ENCODE measurements at regions not wholly inside any gene's neighbourhood (a gene's known extent, or its start where the extent isn't known, plus 50 kb on each side); places are given as distances from the start of the nearest gene placed in this dataset.

GRCh38 chr1:171418546-171418945, 66.8 kb upstream of the PRRC2C start:
- TF ChIP-seq BACH2 (CRISPR knock-in tag; IDR thresholded peaks at IDR 0.05; ENCODE audit: borderline replicate concordance) (no peak), ZFP3 (CRISPR knock-in tag; IDR thresholded peaks at IDR 0.05) (no peak), CSDC2 (CRISPR knock-in tag; IDR thresholded peaks at IDR 0.05) (no peak)
- ATAC-seq, result no peak

DNA sequence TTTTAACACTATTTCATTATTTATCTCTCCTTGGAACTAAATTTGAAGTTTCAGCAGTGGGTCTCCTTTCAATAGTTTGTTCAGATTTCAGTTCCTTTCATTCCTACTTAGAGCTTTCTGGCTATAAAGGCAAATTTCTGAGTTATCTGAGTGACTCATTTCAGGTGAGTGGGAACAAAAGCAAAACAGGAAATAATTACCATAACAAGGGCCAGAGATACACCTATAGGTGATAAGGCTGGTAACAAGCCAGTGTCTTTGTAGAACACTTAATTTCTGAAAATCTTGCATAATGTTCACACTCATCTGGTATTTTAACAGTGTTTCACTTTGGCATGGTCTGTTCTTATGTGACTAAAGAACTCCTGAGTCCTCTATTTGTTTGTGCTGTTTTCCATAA, 64.5 kb upstream of the PRRC2C start:
- TF ChIP-seq, protein P1, sequence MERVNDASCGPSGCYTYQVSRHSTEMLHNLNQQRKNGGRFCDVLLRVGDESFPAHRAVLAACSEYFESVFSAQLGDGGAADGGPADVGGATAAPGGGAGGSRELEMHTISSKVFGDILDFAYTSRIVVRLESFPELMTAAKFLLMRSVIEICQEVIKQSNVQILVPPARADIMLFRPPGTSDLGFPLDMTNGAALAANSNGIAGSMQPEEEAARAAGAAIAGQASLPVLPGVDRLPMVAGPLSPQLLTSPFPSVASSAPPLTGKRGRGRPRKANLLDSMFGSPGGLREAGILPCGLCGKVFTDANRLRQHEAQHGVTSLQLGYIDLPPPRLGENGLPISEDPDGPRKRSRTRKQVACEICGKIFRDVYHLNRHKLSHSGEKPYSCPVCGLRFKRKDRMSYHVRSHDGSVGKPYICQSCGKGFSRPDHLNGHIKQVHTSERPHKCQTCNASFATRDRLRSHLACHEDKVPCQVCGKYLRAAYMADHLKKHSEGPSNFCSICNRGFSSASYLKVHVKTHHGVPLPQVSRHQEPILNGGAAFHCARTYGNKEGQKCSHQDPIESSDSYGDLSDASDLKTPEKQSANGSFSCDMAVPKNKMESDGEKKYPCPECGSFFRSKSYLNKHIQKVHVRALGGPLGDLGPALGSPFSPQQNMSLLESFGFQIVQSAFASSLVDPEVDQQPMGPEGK (CRISPR knock-in tag; IDR thresholded peaks at IDR 0.05; ENCODE audit: borderline replicate concordance), result no peak
- TF ChIP-seq, protein P2, sequence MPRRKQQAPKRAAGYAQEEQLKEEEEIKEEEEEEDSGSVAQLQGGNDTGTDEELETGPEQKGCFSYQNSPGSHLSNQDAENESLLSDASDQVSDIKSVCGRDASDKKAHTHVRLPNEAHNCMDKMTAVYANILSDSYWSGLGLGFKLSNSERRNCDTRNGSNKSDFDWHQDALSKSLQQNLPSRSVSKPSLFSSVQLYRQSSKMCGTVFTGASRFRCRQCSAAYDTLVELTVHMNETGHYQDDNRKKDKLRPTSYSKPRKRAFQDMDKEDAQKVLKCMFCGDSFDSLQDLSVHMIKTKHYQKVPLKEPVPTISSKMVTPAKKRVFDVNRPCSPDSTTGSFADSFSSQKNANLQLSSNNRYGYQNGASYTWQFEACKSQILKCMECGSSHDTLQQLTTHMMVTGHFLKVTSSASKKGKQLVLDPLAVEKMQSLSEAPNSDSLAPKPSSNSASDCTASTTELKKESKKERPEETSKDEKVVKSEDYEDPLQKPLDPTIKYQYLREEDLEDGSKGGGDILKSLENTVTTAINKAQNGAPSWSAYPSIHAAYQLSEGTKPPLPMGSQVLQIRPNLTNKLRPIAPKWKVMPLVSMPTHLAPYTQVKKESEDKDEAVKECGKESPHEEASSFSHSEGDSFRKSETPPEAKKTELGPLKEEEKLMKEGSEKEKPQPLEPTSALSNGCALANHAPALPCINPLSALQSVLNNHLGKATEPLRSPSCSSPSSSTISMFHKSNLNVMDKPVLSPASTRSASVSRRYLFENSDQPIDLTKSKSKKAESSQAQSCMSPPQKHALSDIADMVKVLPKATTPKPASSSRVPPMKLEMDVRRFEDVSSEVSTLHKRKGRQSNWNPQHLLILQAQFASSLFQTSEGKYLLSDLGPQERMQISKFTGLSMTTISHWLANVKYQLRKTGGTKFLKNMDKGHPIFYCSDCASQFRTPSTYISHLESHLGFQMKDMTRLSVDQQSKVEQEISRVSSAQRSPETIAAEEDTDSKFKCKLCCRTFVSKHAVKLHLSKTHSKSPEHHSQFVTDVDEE (CRISPR knock-in tag; IDR thresholded peaks at IDR 0.05), result no peak
- no peak for TF ChIP-seq CREB5 (CRISPR knock-in tag; IDR thresholded peaks at IDR 0.05; ENCODE audit: low read depth)
- TF ChIP-seq ZNF70 (CRISPR knock-in tag; IDR thresholded peaks at IDR 0.05), result no peak
- no peak for TF ChIP-seq OSR1 (CRISPR knock-in tag; IDR thresholded peaks at IDR 0.05)
- TF ChIP-seq ESRRG (CRISPR knock-in tag; IDR thresholded peaks at IDR 0.05), result no peak
- no peak for TF ChIP-seq ZNF8 (CRISPR knock-in tag; IDR thresholded peaks at IDR 0.05)
- TF ChIP-seq, protein P3, sequence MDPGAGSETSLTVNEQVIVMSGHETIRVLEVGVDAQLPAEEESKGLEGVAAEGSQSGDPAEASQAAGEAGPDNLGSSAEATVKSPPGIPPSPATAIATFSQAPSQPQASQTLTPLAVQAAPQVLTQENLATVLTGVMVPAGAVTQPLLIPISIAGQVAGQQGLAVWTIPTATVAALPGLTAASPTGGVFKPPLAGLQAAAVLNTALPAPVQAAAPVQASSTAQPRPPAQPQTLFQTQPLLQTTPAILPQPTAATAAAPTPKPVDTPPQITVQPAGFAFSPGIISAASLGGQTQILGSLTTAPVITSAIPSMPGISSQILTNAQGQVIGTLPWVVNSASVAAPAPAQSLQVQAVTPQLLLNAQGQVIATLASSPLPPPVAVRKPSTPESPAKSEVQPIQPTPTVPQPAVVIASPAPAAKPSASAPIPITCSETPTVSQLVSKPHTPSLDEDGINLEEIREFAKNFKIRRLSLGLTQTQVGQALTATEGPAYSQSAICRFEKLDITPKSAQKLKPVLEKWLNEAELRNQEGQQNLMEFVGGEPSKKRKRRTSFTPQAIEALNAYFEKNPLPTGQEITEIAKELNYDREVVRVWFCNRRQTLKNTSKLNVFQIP (CRISPR knock-in tag; IDR thresholded peaks at IDR 0.05; ENCODE audit: borderline replicate concordance, low read depth), result no peak
- no peak for TF ChIP-seq BACH2 (CRISPR knock-in tag; IDR thresholded peaks at IDR 0.05; ENCODE audit: borderline replicate concordance)
- TF ChIP-seq ISL1 (CRISPR knock-in tag; IDR thresholded peaks at IDR 0.05), result no peak
- no peak for TF ChIP-seq ZNF565 (CRISPR knock-in tag; conservative IDR thresholded peaks at IDR 0.05; ENCODE audit: low read depth)
- TF ChIP-seq ARNTL (CRISPR knock-in tag; IDR thresholded peaks at IDR 0.05; ENCODE audit: borderline replicate concordance, low read depth), result no peak
- no peak for ATAC-seq

GRCh38 chr1:171421413-171422020, 63.8 kb upstream of the PRRC2C start:
- no peak; the same call in 2 of the 3 replicates for ATAC-seq
- TF ChIP-seq PPARA (CRISPR knock-in tag; IDR thresholded peaks at IDR 0.05; ENCODE audit: borderline replicate concordance), result no peak
- no peak for TF ChIP-seq CSDC2 (CRISPR knock-in tag; IDR thresholded peaks at IDR 0.05)
- TF ChIP-seq GLIS3 (CRISPR knock-in tag; IDR thresholded peaks at IDR 0.05), result no peak
- TF ChIP-seq ARNTL (CRISPR knock-in tag; IDR thresholded peaks at IDR 0.05; ENCODE audit: borderline replicate concordance, low read depth), result no peak
- no peak for TF ChIP-seq ZNF8 (CRISPR knock-in tag; IDR thresholded peaks at IDR 0.05)
- TF ChIP-seq RARB (CRISPR knock-in tag; IDR thresholded peaks at IDR 0.05), result no peak
- no peak for TF ChIP-seq ZC3H10 (CRISPR knock-in tag; IDR thresholded peaks at IDR 0.05)
- no peak for TF ChIP-seq ISL1 (CRISPR knock-in tag; IDR thresholded peaks at IDR 0.05)
- TF ChIP-seq, protein P3 (CRISPR knock-in tag; IDR thresholded peaks at IDR 0.05; ENCODE audit: borderline replicate concordance, low read depth), result no peak
- no peak for TF ChIP-seq ESRRG (CRISPR knock-in tag; IDR thresholded peaks at IDR 0.05)
- TF ChIP-seq BACH2 (CRISPR knock-in tag; IDR thresholded peaks at IDR 0.05; ENCODE audit: borderline replicate concordance), result no peak
- TF ChIP-seq SNAI2 (CRISPR knock-in tag; IDR thresholded peaks at IDR 0.05), result no peak
- TF ChIP-seq TOX (CRISPR knock-in tag; IDR thresholded peaks at IDR 0.05; ENCODE audit: borderline replicate concordance), result no peak
- no peak for TF ChIP-seq ZNF70 (CRISPR knock-in tag; IDR thresholded peaks at IDR 0.05)
- TF ChIP-seq, protein P2 (CRISPR knock-in tag; IDR thresholded peaks at IDR 0.05), result no peak
- TF ChIP-seq, protein P1 (CRISPR knock-in tag; IDR thresholded peaks at IDR 0.05; ENCODE audit: borderline replicate concordance), result no peak
